IPS-NIHi7 (cell line): ENCODE measurements at regions not wholly inside any gene's neighbourhood (a gene's known extent, or its start where the extent isn't known, plus 50 kb on each side); places are given as distances from the start of the nearest gene placed in this dataset.
A peak's percentile ranks its signal among the peaks of the same experiment; 100 is the strongest.

ENCODE experiments used
- DNase-seq: peaks from one replicate; pipeline ENCODE4 v3.0.0; 2012; ENCODE audit warnings: mixed read lengths; ENCODE audit errors: extremely low spot score

DNA sequence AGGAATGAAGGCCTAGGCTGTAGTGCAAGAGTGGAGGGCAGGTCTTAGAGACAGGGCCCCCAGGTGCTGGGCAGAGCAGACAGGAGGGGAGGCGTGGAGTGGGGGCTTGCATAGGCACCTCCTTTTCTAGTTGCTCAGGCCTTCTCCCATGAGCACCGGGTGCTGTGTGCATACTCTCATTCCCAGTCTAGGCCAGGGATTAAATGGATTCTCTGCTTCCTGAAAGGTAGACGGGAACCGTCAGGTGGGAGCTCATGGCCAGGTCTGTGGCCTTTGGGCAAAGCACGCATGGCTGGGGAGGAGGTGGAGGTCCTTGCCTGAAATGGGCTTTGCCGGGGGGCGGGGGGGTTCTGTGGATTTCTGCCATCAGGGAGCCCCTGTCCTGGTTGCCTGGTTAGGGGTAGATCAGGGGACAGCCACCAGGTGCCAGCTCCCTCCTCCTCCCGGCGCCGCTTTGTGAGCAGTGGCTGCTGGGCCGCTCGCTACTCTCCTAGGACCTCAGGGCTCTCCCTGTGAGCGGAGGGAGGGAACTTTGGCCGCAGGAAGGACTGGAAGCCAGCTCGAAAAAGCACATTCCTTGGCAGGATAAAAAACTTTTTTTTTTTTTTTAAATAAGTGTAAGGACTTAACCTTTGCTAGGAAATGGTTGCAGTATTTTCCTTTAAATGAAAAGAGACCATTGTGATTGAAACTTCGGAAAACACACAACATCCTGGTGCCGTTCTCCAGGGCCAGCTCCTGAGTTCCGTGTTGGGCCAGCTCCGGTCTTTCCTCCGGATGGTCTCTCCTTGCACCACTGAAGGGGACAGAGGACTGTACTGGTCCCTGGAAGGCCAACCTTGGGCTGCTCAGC is 82.8 kb upstream of the HAAO start:
- DNase-seq, result no peak

DNA sequence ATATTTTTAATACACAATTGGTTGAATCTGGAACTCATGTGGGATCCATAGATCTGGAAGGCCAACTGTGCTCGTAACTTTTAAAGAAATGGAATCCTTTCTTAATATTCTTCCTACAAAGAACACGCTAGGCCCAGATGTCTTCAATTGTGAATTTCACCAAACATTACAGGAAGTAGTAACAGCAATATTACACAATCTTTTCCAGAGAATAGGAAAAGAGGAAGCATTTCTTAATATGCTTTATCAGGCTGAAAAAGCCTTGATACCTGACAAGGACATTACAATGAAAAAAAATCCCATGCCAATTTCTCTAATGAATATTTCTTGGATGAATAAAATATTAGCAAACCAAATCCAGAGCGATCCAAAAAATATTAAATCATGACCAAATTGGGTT is 80.3 kb upstream of the HAAO start:
- no peak for DNase-seq

DNA sequence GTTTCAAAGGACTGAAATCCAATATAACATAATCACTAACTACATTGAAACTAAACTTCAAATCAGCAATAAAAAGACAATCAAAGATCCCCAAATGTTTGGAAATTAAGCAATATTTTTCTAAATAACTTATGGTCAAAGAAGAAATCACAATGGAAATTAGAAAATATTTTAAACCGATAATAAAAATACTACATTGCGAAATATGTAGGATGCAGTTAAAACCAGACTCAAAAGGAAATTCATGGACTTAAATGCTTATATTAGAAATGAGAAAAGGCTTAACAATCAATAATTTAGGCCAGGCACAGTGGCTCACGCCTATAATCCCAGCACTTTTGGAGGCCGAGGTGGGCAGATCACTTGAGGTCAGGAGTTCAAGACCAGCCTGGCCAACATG is 79.0 kb upstream of the HAAO start:
- DNase-seq, result no peak

DNA sequence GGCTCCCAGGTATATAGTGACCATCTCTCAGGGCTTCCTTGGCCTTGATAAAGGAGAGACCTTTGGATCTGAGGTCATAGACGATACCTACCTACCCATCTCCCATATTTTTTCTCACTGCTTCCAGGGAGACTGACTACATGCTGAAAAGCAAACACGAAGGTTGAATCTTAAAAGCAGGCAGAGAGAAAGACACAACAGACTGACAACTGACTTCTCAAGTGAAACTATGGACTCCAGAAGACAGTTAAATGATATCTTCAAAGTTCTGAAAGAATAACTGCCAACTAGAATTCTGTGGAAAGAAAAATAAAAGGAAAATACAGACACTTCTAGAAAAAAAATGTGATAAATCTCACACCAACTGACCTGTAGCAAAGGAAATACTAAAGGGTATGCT is 76.5 kb upstream of the HAAO start:
- no peak for DNase-seq

DNA sequence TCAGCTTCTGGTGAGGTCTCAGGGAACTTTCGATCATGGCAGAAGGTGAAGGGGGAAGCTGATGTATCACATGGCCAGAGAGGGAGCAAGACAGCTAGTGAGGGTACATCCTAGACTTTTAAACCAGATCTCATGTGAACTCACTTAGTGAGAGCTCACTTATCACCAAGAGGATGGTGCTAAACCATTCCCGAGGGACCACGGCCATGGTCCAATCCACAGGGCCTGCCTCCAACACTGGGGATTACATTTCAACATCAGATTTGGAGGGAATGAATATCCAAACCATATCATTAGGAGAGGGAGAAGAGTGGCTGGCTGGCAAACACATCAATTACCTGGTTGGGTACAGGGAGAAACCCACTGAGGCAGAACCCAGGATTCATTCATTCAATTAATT is 75.7 kb upstream of the HAAO start:
- no peak for DNase-seq

DNA sequence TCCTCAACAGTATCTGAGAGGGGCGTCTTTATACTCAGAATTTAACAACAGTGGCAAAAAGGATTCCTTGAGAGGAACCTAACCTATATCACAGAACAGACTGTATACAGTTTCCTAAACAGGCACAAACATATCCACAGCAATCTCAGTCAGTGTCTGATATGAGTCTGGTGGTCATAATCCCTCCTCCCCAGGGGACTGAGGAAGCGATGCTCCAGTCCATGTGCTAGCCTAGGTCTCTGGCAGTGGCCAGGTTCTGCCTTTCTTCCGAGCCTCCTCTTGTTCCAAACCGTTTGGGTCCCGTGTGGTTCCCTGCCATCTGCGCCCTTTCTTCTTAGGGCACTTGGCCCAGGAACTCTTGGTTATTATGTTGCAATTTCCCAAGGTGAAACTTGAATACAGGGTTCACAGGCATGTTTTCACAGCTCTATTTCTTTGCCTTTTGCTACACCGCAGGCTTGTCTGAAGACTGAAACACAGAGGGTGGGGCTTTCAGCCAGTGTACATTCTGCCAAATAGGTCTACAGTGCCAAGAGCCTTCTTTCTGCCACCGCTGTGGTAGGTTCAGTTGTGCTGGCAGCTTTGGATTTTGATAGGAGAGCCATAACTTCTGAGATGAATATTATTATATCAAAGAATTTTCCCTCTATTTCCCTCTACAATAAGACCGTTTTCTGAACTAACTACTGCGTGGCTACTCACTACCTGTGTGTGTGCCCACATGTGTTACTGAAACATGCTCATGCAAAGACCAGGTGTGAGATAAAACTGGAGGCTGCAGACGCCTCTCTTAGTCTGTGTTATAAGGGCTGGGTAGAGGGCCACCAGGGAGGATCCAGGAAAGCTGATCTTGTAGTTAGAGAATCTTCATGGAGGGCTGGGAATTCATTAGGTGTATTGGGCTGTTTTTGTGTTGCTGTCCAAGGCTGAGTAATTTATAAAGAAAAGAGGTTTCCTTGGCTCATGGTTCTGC is 75.0 kb upstream of the HAAO start:
- DNase-seq, result no peak

DNA sequence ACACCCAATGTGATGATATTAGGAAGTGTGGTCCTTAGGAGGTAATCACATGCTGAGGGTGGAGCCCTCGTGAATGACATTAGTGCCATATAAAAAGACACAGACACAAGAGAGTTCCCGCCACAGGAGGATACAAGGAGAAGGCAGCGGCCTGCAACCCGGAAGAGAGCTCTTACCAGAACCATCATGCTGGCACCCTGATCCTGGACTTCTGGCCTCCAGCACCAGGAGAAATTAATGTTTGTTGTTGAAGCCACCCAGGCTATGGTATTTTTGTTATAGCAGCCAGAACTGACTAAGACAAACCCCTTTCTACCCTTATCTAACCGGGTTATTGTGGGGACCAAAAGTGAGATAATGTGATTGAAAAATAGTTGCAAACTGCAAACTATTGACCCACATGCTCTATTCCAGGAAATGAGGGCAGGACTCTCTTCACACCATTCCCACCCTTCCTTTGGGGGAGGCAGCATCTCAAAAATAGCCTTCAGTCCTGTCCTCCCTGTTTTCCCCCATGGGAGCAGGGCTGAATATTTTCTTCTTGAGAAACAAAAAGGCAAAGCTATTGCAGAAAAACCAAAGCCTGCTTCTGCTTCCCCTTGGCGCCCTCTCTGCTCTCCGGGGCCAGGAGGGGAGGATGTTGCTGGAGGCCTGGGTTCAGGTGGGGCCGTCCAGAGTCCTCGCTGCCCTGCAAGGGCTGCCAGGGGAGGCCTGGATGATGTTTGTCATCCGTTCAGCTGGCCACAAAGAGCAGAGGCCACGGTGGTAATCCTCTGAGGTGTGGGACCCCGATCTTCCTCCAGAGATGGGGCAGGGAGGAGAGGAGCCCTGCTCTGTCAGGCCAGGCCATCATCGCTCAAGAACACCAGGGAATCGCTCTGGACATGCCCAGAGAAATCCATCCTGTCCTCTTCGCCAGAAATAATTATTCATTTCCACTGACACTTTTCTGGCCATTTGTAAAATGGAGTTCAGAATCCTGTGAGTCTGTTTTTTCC is 73.8 kb upstream of the HAAO start:
- no peak for DNase-seq

DNA sequence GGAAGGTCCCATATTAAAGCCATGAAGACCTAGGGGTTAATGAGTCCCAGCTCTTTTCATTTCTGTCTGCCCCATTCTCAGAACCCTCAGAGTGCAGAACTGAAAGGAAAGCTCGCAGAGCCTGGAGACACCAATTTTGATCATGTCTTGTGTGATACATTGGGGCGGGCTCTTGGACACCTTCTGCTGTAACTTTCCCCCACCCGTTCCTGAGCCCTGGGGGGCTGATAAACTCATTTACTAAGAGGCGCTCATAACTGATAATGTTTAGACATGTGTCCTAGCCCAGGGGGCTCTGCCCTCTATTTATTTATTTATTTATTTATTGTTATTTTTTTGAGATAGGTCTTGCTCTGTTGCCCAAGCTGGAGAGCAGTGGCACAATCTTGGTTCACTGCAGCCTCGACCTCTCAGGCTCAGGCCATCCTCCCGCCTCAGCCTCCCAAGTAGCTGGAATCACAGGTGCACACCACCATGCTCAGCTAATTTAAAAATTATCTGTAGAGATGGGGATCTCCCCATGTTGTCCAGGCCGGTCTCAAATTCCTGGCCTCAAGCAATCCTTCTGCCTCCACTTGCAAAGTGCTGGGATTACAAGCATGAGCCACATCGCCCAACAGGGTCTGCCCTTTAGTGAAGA is 72.4 kb upstream of the HAAO start:
- no peak for DNase-seq

DNA sequence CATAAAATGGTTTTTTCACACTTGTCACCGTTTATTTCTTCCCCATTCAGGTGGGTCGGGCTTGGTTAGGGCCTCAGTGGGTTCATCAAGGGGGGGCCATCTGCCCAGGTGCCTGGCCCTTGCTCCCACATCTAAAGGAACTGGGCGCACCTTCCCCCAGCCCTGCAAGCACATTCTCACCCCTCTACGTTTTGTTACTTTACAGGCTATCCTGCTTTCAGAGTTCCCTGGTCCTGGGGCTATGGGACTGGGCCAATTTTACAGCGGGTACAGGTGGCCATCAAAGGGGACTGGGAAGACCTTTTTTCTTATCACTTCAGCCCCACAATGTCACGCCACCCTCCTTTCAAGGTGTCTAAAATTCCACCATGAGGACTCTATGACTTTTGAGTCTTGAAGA is 71.8 kb upstream of the HAAO start:
- no peak for DNase-seq

DNA sequence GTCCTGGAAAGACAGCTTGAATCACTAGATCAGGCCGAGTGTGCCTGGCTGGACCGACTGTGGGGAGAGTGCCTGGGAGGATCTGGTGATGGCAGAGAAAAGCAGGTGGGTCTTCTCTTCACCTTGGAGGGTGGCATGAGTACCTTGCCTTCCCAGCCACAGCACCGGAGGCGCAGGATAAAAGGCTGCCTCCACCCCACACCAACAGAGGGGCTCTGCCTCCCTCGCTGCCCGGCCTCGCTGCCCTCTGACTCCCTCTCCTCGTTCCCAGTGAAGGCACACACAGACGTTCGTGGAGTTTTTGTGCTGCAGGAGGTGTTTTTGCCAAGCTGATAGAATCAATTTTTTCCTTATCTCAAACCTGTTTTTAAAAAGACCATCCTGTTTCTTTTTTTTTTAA is 71.4 kb upstream of the HAAO start:
- no peak for DNase-seq

DNA sequence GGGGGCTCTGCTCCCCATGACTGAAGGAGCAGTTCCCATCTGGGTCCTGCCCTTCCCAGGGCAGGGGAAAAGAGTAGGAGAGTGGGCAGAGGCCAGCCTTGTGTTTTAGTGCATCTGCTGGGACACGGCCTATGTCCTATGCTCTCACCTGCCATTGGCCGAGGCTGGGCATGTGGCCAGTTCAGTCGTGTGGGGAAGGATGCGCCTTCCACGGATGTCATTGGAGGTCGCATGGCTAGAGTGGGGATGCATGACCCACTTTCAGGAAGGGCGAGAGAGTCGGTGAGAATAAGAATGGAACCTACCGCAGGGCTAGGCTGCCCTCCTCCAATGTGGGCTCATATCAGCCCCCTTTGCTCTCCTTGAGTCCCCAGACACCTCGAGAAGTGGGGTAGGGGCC is 70.9 kb upstream of the HAAO start:
- no peak for DNase-seq

DNA sequence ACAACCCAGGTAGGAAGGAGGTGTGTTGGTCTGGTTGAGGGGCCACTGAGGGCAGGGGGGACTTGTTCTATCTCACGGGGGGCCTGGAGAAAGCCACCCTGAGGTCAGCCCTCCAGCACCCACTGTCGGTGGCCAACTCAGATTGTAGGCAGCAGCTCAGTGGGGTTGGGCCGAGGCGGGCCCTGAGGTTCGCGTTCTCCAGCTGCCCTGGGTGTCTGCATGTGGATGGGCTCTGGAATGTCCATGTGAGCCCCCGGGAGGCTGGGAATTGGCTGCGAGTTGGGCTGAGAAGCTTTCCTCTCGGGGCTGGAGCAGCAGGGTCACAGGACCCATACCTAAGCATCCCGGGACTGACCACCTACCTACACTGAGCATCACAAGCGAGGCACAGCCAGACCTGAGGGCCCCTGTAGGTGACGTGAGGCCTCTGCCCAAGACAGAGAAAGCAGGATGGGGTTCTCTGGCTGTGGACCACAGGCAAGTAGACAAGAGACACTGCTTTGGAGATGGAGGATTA is 70.3 kb upstream of the HAAO start:
- no peak for DNase-seq

DNA sequence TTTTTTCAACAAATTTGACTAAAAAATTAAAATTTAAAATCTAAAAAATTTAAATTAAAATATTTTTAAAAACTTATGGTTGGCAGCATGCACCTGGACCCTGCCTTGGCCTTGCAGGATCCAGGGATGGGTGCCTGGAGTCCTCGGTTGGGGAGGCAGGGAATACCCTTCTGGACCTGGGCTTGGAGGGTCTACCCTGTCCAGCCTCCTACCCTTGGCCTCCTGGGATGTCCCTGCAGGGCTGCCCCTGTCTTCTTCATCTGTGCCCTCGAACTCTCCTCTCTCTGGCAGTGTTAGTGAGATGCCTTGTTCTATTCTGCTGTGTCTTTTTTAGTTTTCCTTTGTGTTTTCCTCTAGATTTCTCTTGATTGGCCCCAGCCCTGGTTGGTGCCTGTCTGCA is 68.9 kb upstream of the HAAO start:
- no peak for DNase-seq

DNA sequence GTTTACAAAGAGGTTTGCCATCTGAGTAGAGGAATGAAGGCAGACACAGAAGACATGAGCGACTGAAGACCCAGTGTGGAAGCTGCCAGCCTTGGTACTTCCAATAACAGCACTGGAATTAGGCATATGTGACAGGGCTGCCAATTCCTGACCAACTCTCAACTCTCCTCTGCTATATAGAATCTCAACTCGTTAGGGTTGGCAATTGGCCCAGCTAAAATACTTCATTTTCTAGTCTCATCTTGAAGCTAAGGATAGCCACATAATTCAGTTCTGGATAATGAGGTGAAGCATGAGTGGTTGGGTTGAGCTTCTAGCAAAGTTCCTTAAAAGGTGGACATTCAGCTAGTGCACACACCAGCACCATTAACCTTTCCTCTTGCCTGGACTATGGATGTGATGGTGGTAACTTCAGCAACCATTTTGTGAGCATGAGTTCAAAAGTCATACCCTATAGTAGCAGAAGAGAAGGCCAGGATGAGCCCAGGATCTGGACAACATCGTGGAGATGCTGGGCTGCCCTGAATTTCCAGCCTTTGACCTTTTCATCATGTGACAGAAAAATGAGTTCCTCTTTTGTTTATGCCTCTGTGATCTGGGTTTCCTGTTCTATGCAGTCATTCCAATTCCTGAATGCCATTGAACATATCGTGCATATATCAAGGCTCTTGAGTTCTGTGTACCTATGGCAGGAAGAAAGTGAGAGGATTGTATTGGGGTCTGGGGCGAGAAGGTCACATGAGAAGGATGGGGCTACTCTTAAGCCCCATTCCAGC is 68.1 kb upstream of the HAAO start:
- DNase-seq, result no peak

DNA sequence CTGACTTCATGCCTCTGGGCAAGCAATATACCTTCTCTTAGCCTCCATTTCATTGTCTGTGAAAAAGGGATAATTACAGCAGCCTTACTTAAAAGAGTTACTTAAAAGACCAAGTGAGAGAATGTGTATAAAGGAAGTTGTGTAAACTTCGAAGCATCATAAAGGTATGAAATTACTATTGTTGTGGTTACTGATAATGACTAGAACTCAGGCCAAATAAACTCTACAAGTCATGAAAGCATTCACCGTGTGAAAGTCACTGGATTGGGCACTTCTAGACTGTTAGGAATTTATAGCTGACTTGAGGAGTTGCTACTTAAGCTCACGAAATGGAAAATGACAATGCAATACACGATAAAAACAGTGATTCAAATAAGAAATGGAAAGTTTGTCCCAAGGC is 67.4 kb upstream of the HAAO start:
- DNase-seq, result no peak

DNA sequence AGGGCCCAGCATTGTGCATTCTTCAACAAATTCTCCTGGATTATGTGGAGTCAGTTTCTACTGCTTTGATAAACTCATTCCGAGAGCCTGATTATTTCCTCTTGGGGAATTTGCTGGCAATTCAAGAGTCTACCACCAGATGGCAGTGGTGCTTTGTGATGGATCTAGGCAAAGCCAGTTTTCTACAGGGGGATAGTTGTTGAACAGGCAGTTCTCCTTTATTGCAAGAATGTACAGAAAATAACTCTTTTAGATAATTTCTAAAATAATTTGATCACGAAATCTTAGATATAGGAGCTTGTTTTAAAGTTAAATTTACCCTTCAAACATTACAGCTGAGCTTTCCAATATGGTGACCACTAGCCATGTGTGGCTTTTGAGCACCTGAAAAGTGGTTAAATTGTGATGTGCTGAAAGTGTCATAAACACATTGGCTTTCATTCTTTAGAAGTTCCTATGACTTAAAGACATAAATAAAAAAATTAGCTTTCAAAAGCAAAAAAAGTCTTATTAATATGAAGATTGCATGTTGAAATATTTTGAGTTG is 66.7 kb upstream of the HAAO start:
- DNase-seq, result peak; percentile 76

DNA sequence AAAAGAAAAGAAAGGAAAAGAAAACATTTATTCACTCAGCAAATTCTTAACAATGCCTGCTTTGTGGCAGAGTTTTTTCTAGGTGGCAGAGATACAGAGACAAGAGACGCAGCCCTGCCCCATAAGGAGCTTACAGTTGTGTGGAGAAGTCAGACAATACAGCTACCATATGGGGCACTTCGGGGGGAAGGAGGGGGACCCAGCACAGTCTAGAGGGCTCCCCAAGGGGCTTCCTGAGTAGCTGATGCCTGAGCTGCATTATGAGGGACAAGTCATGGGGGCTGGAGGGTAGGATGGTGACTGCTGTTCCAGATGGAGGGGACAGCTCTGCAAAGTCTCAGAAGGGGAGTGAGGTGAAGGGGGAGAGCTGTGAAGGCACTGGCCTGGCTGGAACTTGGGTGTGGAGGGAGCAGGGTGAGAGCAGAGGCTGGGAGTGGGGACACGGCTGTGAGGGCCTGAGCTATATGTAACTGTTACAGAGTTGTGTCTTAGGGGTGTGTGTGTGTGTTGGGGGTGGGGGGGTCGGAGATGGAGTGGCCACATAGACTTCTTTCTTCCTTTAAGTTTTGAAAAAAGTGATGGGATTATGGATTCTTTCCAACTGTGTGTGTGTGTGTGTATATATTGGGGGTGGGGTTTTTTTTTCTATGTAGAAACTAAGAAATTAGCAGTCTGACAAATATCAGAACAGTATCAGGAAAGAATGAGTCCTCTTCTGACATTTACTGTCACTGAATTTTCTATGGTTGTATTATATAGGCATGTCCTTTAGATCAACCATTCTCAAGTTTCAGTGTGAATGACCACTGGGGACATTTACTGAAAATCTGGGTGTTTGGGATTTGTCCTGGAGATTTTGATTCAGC is 66.0 kb upstream of the HAAO start:
- DNase-seq, result no peak

DNA sequence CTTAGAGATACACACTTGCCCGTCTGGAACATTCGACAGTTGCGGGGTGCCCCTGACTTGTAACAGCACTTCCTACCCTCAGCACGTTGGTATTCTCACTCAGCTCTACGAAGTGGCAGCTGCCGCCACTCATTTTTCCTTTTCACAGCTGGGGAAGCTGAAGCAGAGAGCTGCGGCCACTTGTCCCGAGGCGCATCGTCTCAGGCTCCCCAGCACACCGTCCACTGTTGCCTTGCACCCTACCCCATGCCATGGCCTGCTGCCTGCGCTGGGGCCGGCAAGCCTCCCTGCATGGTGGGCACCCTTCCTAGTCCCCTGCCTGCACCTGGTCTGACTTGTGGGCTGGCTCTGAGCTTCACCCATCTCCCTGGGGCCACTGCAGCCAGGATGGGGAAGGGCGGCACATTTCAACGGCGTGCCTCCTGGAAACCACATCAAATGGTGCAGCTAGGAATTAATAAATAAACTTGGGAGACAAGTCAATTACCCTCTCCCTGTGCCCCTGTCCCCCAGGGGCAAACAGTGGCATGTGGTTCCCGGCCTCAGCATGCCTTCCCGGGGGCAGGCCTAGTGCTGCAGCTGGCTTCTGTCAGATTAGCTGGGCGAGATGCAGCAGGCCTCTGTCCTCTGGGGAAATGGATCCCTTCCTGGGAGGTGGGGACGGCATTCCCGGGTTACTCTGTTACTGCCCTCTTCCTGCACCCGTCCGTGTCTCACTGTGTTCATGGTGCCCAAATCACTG is 64.7 kb upstream of the HAAO start:
- no peak for DNase-seq
